ENCODE measurements at regions not wholly inside any gene's neighbourhood (a gene's known extent, or its start where the extent isn't known, plus 50 kb on each side); places are given as distances from the start of the nearest gene placed in this dataset.

DNA sequence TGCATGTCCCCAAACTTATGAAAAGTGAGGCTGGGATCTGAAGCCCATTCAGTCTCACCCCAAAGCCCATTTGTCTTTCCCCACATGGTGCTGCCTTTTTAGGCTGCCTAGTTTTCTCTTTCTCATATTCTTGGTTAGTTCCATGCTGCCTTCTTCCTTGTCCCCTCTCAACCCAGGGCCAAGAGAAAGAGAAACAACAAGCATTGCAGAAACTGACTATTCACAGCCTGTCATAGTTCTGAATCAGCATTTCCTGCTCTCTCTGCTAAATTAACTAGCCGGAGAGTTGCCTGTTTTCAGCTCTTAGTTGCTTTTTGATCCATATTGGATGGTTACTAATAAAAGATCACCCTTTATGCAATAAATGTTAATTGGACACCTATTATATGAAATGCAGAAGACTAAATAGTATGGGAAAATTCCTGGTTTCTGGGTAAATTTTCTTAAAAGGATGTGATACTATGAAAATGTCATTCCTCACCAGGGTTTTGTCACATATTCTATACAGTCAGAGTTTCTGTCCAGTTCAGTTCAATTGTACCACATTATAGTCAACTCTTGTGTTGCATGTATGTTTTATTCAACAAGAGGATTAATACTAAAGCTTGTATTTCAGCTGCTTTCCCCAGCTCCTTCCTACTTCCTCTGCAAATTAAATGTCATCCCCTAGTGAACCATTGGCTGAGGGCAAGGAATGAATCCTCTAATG, 246.5 kb downstream of the GALR1 start:
- dilution Hi-C loops (cut with MboI; ENCODE audit: extremely low pct_ligation_motif_present, low sequenced_read_pairs) = no loop called here
- no peak for FAIRE-seq
- Histone ChIP-seq H3K27me3 (ENCODE audit: control insufficient read depth, extremely low read depth, insufficient read depth, low read length) (no peaks in the 10 kb centered on the region), H3K9me1 (ENCODE audit: control insufficient read depth, extremely low read depth, insufficient read depth, low read length) (no peaks in the 10 kb centered on the region), H4K20me1 (ENCODE audit: control insufficient read depth, extremely low read depth, insufficient read depth, low read length) (no peaks in the 10 kb centered on the region), H3K79me2 (ENCODE audit: control insufficient read depth, insufficient read depth, low read length) (no peaks in the 10 kb centered on the region), H2AFZ (ENCODE audit: control insufficient read depth, low read length) (no peak overlapping the region), H3K4me1 (ENCODE audit: control insufficient read depth, extremely low read depth, insufficient read depth, low read length) (no peaks in the 10 kb centered on the region), H3K4me3 (ENCODE audit: control insufficient read depth in 2 of 3, extremely low read depth in 1 of 3, insufficient read depth in 2 of 3, low read depth in 1 of 3, low read length in 3 of 3) (no peak overlapping the region), H3K9ac (ENCODE audit: control insufficient read depth, extremely low read depth, insufficient read depth, low read length) (no peak overlapping the region), H3K27ac (ENCODE audit: control insufficient read depth, insufficient read depth, low read length) (no peak overlapping the region), H3K36me3 (ENCODE audit: control insufficient read depth in 2 of 2, extremely low read depth in 1 of 2, insufficient read depth in 2 of 2, low read length in 2 of 2) (no peaks in the 10 kb centered on the region), H3K4me2 (ENCODE audit: control insufficient read depth, extremely low read depth, insufficient read depth, low read depth, low read length) (no peak overlapping the region), H3K9me3 (ENCODE audit: control insufficient read depth, low read depth, low read length) (peaks cover 4% of the 10 kb centered on the region)
- no peak for DNase-seq (ENCODE audit: low read depth, low spot score)
- no peak for TF ChIP-seq EZH2 (IDR thresholded peaks at IDR 0.05; ENCODE audit: low read length)

DNA sequence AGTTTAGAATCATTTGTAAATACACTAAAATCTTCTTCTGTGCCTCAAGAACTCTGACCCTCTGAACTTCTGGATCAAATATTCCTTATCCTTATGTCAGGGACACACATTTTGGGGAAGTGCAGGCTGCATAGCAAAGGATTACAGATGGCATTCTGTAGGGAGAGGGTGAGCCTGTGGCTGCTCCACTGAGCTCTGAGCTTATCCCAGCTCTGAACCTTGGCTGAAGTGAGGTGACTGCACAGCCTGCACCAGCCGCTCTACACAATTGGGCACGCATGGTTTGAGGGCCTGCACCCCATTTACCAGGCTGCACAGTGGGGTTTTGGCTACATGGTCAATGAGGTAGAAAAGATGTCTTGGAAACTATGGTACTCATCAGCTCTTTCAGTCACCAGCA, 251.6 kb downstream of the GALR1 start:
- no peak for FAIRE-seq
- Histone ChIP-seq H3K27me3 (ENCODE audit: control insufficient read depth, extremely low read depth, insufficient read depth, low read length) (no peaks in the 10 kb centered on the region), H3K79me2 (ENCODE audit: control insufficient read depth, insufficient read depth, low read length) (no peaks in the 10 kb centered on the region), H3K4me3 (ENCODE audit: control insufficient read depth in 2 of 3, extremely low read depth in 1 of 3, insufficient read depth in 2 of 3, low read depth in 1 of 3, low read length in 3 of 3) (no peak overlapping the region), H3K36me3 (ENCODE audit: control insufficient read depth in 2 of 2, extremely low read depth in 1 of 2, insufficient read depth in 2 of 2, low read length in 2 of 2) (no peaks in the 10 kb centered on the region), H3K4me1 (ENCODE audit: control insufficient read depth, extremely low read depth, insufficient read depth, low read length) (no peaks in the 10 kb centered on the region), H3K9me1 (ENCODE audit: control insufficient read depth, extremely low read depth, insufficient read depth, low read length) (no peaks in the 10 kb centered on the region), H3K9me3 (ENCODE audit: control insufficient read depth, low read depth, low read length) (peaks cover 7% of the 10 kb centered on the region), H3K9ac (ENCODE audit: control insufficient read depth, extremely low read depth, insufficient read depth, low read length) (no peak overlapping the region), H3K27ac (ENCODE audit: control insufficient read depth, insufficient read depth, low read length) (no peak overlapping the region), H2AFZ (ENCODE audit: control insufficient read depth, low read length) (no peak overlapping the region), H3K4me2 (ENCODE audit: control insufficient read depth, extremely low read depth, insufficient read depth, low read depth, low read length) (no peak overlapping the region), H4K20me1 (ENCODE audit: control insufficient read depth, extremely low read depth, insufficient read depth, low read length) (no peaks in the 10 kb centered on the region)
- dilution Hi-C loops (cut with MboI; ENCODE audit: extremely low pct_ligation_motif_present, low sequenced_read_pairs) = no loop called here
- TF ChIP-seq EZH2 (IDR thresholded peaks at IDR 0.05; ENCODE audit: low read length) = no peak
- TF ChIP-seq, protein P1, sequence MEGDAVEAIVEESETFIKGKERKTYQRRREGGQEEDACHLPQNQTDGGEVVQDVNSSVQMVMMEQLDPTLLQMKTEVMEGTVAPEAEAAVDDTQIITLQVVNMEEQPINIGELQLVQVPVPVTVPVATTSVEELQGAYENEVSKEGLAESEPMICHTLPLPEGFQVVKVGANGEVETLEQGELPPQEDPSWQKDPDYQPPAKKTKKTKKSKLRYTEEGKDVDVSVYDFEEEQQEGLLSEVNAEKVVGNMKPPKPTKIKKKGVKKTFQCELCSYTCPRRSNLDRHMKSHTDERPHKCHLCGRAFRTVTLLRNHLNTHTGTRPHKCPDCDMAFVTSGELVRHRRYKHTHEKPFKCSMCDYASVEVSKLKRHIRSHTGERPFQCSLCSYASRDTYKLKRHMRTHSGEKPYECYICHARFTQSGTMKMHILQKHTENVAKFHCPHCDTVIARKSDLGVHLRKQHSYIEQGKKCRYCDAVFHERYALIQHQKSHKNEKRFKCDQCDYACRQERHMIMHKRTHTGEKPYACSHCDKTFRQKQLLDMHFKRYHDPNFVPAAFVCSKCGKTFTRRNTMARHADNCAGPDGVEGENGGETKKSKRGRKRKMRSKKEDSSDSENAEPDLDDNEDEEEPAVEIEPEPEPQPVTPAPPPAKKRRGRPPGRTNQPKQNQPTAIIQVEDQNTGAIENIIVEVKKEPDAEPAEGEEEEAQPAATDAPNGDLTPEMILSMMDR (optimal IDR thresholded peaks at IDR 0.05 in 1 of 3, IDR thresholded peaks at IDR 0.05 in 1 of 3, conservative IDR thresholded peaks at IDR 0.05 in 1 of 3; ENCODE audit: extremely low read depth in 1 of 3, insufficient read depth in 2 of 3, low read length in 3 of 3) = no peak
- no peak for DNase-seq (ENCODE audit: low read depth, low spot score)

DNA sequence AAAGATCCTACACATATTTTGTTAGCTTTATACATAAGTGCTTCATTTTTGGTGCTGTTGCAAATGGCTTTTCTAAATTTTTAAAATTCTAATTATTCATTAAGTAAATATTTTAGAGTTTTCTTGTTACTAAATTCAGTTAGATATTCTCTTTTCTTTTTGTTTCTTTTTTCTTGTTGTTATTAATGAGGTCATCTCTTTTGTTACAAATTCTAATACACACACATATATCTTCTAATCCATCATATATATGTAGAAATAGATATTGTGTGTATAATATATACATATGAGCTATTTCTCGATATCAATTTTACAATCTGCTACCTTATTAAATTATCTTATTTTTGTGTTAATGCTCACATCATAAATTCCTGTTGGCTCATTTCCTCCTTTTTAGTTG, 255.9 kb downstream of the GALR1 start:
- FAIRE-seq = no peak
- no peak overlapping the region for H3K4me3 ChIP-seq (ENCODE audit: control insufficient read depth in 2 of 3, extremely low read depth in 1 of 3, insufficient read depth in 2 of 3, low read depth in 1 of 3, low read length in 3 of 3)
- H3K9me3 ChIP-seq (ENCODE audit: control insufficient read depth, low read depth, low read length) = peaks cover 3% of the 10 kb centered on the region
- H3K27me3 ChIP-seq (ENCODE audit: control insufficient read depth, extremely low read depth, insufficient read depth, low read length) = no peaks in the 10 kb centered on the region
- no peak overlapping the region for H3K4me2 ChIP-seq (ENCODE audit: control insufficient read depth, extremely low read depth, insufficient read depth, low read depth, low read length)
- DNase-seq (ENCODE audit: low read depth, low spot score) = no peak
- H3K4me1 ChIP-seq (ENCODE audit: control insufficient read depth, extremely low read depth, insufficient read depth, low read length) = no peaks in the 10 kb centered on the region
- H2AFZ ChIP-seq (ENCODE audit: control insufficient read depth, low read length) = no peak overlapping the region
- no peaks in the 10 kb centered on the region for H3K9me1 ChIP-seq (ENCODE audit: control insufficient read depth, extremely low read depth, insufficient read depth, low read length)
- H3K79me2 ChIP-seq (ENCODE audit: control insufficient read depth, insufficient read depth, low read length) = no peaks in the 10 kb centered on the region
- H3K36me3 ChIP-seq (ENCODE audit: control insufficient read depth in 2 of 2, extremely low read depth in 1 of 2, insufficient read depth in 2 of 2, low read length in 2 of 2) = no peaks in the 10 kb centered on the region
- no peaks in the 10 kb centered on the region for H4K20me1 ChIP-seq (ENCODE audit: control insufficient read depth, extremely low read depth, insufficient read depth, low read length)
- no peak for TF ChIP-seq EZH2 (IDR thresholded peaks at IDR 0.05; ENCODE audit: low read length)
- TF ChIP-seq, protein P1 (optimal IDR thresholded peaks at IDR 0.05 in 1 of 3, IDR thresholded peaks at IDR 0.05 in 1 of 3, conservative IDR thresholded peaks at IDR 0.05 in 1 of 3; ENCODE audit: extremely low read depth in 1 of 3, insufficient read depth in 2 of 3, low read length in 3 of 3) = no peak
- dilution Hi-C loops (cut with MboI; ENCODE audit: extremely low pct_ligation_motif_present, low sequenced_read_pairs) = no loop called here
- no peak overlapping the region for H3K27ac ChIP-seq (ENCODE audit: control insufficient read depth, insufficient read depth, low read length)
- H3K9ac ChIP-seq (ENCODE audit: control insufficient read depth, extremely low read depth, insufficient read depth, low read length) = no peak overlapping the region

Data from keratinocyte (primary cell).